Mesendoderm (in vitro differentiated cells): ENCODE measurements at regions not wholly inside any gene's neighbourhood (a gene's known extent, or its start where the extent isn't known, plus 50 kb on each side); places are given as distances from the start of the nearest gene placed in this dataset.

Experiments
- DNase-seq: peaks from one replicate; pipeline ENCODE4 v3.0.0; 2013
- H2AK5ac ChIP-seq: 2 replicates; pipeline ENCODE4 v1.6.1; 2013; ENCODE audit warnings: low read length, inconsistent platforms
- H2BK120ac ChIP-seq: 2 replicates; pipeline ENCODE4 v1.6.1; 2013; ENCODE audit warnings: low read depth, mild to moderate bottlenecking, low read length, moderate library complexity, mixed read lengths
- H2BK15ac ChIP-seq: replicated peaks from 2 replicates; pipeline ENCODE4 v1.6.1; 2013; ENCODE audit warnings: low read depth, mild to moderate bottlenecking, moderate library complexity
- H2BK5ac ChIP-seq: 2 replicates; pipeline ENCODE4 v1.6.1; 2013; ENCODE audit warnings: low read length, inconsistent platforms
- H3K18ac ChIP-seq: 2 replicates; pipeline ENCODE4 v1.6.1; 2013; ENCODE audit warnings: mild to moderate bottlenecking, low read length, mixed read lengths
- H3K23ac ChIP-seq: one replicate; pipeline ENCODE4 v1.6.1; 2013; ENCODE audit warnings: low read length
- H3K27ac ChIP-seq: 2 replicates; pipeline ENCODE4 v1.5.1; 2013; ENCODE audit warnings: low read depth, mild to moderate bottlenecking, inconsistent platforms, low read length, moderate library complexity
- H3K27me3 ChIP-seq: 2 replicates; pipeline ENCODE4 v1.6.1; 2013; ENCODE audit warnings: low read length, control low read depth, mild to moderate bottlenecking, inconsistent platforms; ENCODE audit not compliant: insufficient read depth, poor library complexity
- H3K36me3 ChIP-seq: 2 replicates; pipeline ENCODE4 v1.6.1; 2013; ENCODE audit warnings: low read length, inconsistent platforms; ENCODE audit not compliant: control insufficient read depth, insufficient read depth
- H3K4ac ChIP-seq: one replicate; pipeline ENCODE4 v1.6.1; 2013; ENCODE audit warnings: low read depth, mild to moderate bottlenecking, low read length, moderate library complexity
- H3K4me1 ChIP-seq: 2 replicates; pipeline ENCODE4 v1.6.1; 2013; ENCODE audit warnings: low read depth, low read length, inconsistent platforms; ENCODE audit not compliant: control insufficient read depth
- H3K4me2 ChIP-seq: 2 replicates; pipeline ENCODE4 v1.6.1; 2013; ENCODE audit warnings: low read length
- H3K4me3 ChIP-seq: 2 replicates; pipeline ENCODE4 v1.5.1; 2013; ENCODE audit warnings: mild to moderate bottlenecking, low read length
- H3K56ac ChIP-seq: one replicate; pipeline ENCODE4 v1.6.1; 2013; ENCODE audit warnings: low read length
- H3K79me1 ChIP-seq: 2 replicates; pipeline ENCODE4 v1.6.1; 2013; ENCODE audit warnings: low read length, inconsistent platforms
- H3K79me2 ChIP-seq: 2 replicates; pipeline ENCODE4 v1.6.1; 2013; ENCODE audit warnings: mild to moderate bottlenecking, low read length; ENCODE audit not compliant: control insufficient read depth, insufficient read depth
- H3K9ac ChIP-seq: 2 replicates; pipeline ENCODE4 v1.6.1; 2013; ENCODE audit warnings: low read length, inconsistent platforms
- H4K5ac ChIP-seq: one replicate; pipeline ENCODE4 v1.6.1; 2013; ENCODE audit warnings: low read length
- H4K8ac ChIP-seq: one replicate; pipeline ENCODE4 v1.6.1; 2013; ENCODE audit warnings: low read depth, mild to moderate bottlenecking, control low read depth, low read length, moderate library complexity
- WGBS: extraction: QIAGEN DNeasy Blood & Tissue Kit; methylation state at CpG from one replicate; pipeline ENCODE4 v1.1.7; 2013; ENCODE audit warnings: low lambda C conversion rate, missing lambda C conversion rate; ENCODE audit not compliant: insufficient coverage; ENCODE audit errors: extremely low coverage; 5-methylcytosine and 5-hydroxymethylcytosine counted together

GRCh38 chr7:45974540-45975360 is 53.7 kb upstream of the IGFBP3 start:
- no peak overlapping the region for H3K23ac ChIP-seq
- no peak overlapping the region for H2BK5ac ChIP-seq
- no peak overlapping the region for H2BK120ac ChIP-seq
- DNase-seq = no peak
- WGBS = no CpG with 5 or more reads among the region's 12 CpGs
- H3K27ac ChIP-seq = no peak overlapping the region
- no peak overlapping the region for H2BK15ac ChIP-seq
- H3K4me1 ChIP-seq = peaks cover 2% of the 10 kb centered on the region
- H2AK5ac ChIP-seq = no peak overlapping the region
- no peaks in the 10 kb centered on the region for H3K36me3 ChIP-seq
- no peak overlapping the region for H3K4ac ChIP-seq
- no peak overlapping the region for H3K4me2 ChIP-seq
- H3K79me1 ChIP-seq = no peaks in the 10 kb centered on the region
- no peaks in the 10 kb centered on the region for H3K27me3 ChIP-seq
- H3K4me3 ChIP-seq = no peak overlapping the region
- H4K8ac ChIP-seq = no peak overlapping the region
- no peak overlapping the region for H3K18ac ChIP-seq
- H4K5ac ChIP-seq = no peak overlapping the region
- H3K9ac ChIP-seq = no peak overlapping the region
- H3K79me2 ChIP-seq = no peaks in the 10 kb centered on the region
- H3K56ac ChIP-seq = no peak overlapping the region

- WGBS = no CpG with 5 or more reads among the region's 14 CpGs
- H3K23ac ChIP-seq = no peak overlapping the region
- no peaks in the 10 kb centered on the region for H3K79me2 ChIP-seq
- H3K56ac ChIP-seq = no peak overlapping the region
- DNase-seq = no peak
- H2BK120ac ChIP-seq = no peak overlapping the region
- no peak overlapping the region for H3K27ac ChIP-seq
- no peak overlapping the region for H2BK5ac ChIP-seq
- no peaks in the 10 kb centered on the region for H3K27me3 ChIP-seq
- H2BK15ac ChIP-seq = no peak overlapping the region
- H3K4me3 ChIP-seq = no peak overlapping the region
- no peak overlapping the region for H4K5ac ChIP-seq
- no peak overlapping the region for H3K4me2 ChIP-seq
- no peak overlapping the region for H3K9ac ChIP-seq
- no peak overlapping the region for H3K18ac ChIP-seq
- H3K36me3 ChIP-seq = no peaks in the 10 kb centered on the region
- H3K4me1 ChIP-seq = peaks cover 2% of the 10 kb centered on the region
- no peak overlapping the region for H3K4ac ChIP-seq
- H4K8ac ChIP-seq = no peak overlapping the region
- no peak overlapping the region for H2AK5ac ChIP-seq
- no peaks in the 10 kb centered on the region for H3K79me1 ChIP-seq
Observed at GRCh38 chr7:45973725-45974532, 52.9 kb upstream of the IGFBP3 start.

GRCh38 chr7:45972629-45973312 is 51.7 kb upstream of the IGFBP3 start:
- Histone ChIP-seq H3K27me3 (no peaks in the 10 kb centered on the region), H3K4me3 (no peak overlapping the region), H3K23ac (no peak overlapping the region), H3K56ac (no peak overlapping the region), H2BK120ac (no peak overlapping the region), H4K5ac (no peak overlapping the region), H3K4me1 (no peaks in the 10 kb centered on the region), H2BK5ac (no peak overlapping the region), H3K27ac (no peak overlapping the region), H4K8ac (no peak overlapping the region), H3K9ac (no peak overlapping the region), H2AK5ac (no peak overlapping the region), H3K79me2 (no peaks in the 10 kb centered on the region), H2BK15ac (no peak overlapping the region), H3K18ac (no peak overlapping the region), H3K4me2 (no peak overlapping the region), H3K4ac (no peak overlapping the region), H3K36me3 (no peaks in the 10 kb centered on the region), H3K79me1 (no peaks in the 10 kb centered on the region)
- WGBS = no CpG with 5 or more reads among the region's 12 CpGs
- DNase-seq = no peak

- H4K5ac ChIP-seq = no peak overlapping the region
- H3K56ac ChIP-seq = no peak overlapping the region
- H3K18ac ChIP-seq = no peak overlapping the region
- WGBS = no CpG with 5 or more reads among the region's 5 CpGs
- H3K27me3 ChIP-seq = no peaks in the 10 kb centered on the region
- H3K4me1 ChIP-seq = no peaks in the 10 kb centered on the region
- H3K36me3 ChIP-seq = no peaks in the 10 kb centered on the region
- no peak overlapping the region for H2BK120ac ChIP-seq
- no peak overlapping the region for H2AK5ac ChIP-seq
- no peak for DNase-seq
- H3K27ac ChIP-seq = no peak overlapping the region
- H3K4me3 ChIP-seq = no peak overlapping the region
- no peak overlapping the region for H3K9ac ChIP-seq
- no peak overlapping the region for H3K4ac ChIP-seq
- no peak overlapping the region for H3K4me2 ChIP-seq
- no peaks in the 10 kb centered on the region for H3K79me1 ChIP-seq
- no peak overlapping the region for H4K8ac ChIP-seq
- no peak overlapping the region for H2BK5ac ChIP-seq
- no peak overlapping the region for H3K23ac ChIP-seq
- H2BK15ac ChIP-seq = no peak overlapping the region
- no peaks in the 10 kb centered on the region for H3K79me2 ChIP-seq
Observed at GRCh38 chr7:45971661-45972175, 50.6 kb upstream of the IGFBP3 start.

- no peaks in the 10 kb centered on the region for H3K27me3 ChIP-seq
- no peak overlapping the region for H2BK5ac ChIP-seq
- H3K23ac ChIP-seq = no peak overlapping the region
- H4K5ac ChIP-seq = no peak overlapping the region
- H2BK15ac ChIP-seq = no peak overlapping the region
- no peak for DNase-seq
- no peak overlapping the region for H3K18ac ChIP-seq
- no peaks in the 10 kb centered on the region for H3K4me1 ChIP-seq
- H3K27ac ChIP-seq = no peak overlapping the region
- no peaks in the 10 kb centered on the region for H3K79me1 ChIP-seq
- H2AK5ac ChIP-seq = no peak overlapping the region
- no peak overlapping the region for H2BK120ac ChIP-seq
- H3K4ac ChIP-seq = no peak overlapping the region
- H3K56ac ChIP-seq = no peak overlapping the region
- H3K9ac ChIP-seq = no peak overlapping the region
- H3K4me2 ChIP-seq = no peak overlapping the region
- H3K4me3 ChIP-seq = no peak overlapping the region
- no peaks in the 10 kb centered on the region for H3K79me2 ChIP-seq
- no peak overlapping the region for H4K8ac ChIP-seq
- no peaks in the 10 kb centered on the region for H3K36me3 ChIP-seq
- no CpG with 5 or more reads among the region's 5 CpGs for WGBS
Observed at GRCh38 chr7:45971171-45971570, 50.1 kb upstream of the IGFBP3 start.
